Keratinocyte (primary cell): ENCODE measurements at regions not wholly inside any gene's neighbourhood (a gene's known extent, or its start where the extent isn't known, plus 50 kb on each side); places are given as distances from the start of the nearest gene placed in this dataset.

Experiments
- DNase-seq: peaks from one replicate; pipeline ENCODE4 v3.0.0-alpha.2; 2011; ENCODE audit warnings: low read depth, missing footprints, low spot score
- FAIRE-seq: peaks from 2 replicates; lab custom pipeline; 2011; peaks lifted over from hg19 to GRCh38; lab: Jason Lieb, UNC
- H2AFZ ChIP-seq: 2 replicates; pipeline ENCODE4 v1.6.0; 2012; ENCODE audit warnings: low read length, control low read depth, inconsistent platforms; ENCODE audit not compliant: control insufficient read depth
- H3K27ac ChIP-seq: 2 replicates; pipeline ENCODE4 v1.5.1; 2011; ENCODE audit warnings: low read length; ENCODE audit not compliant: control insufficient read depth, insufficient read depth
- H3K27me3 ChIP-seq: 3 replicates; pipeline ENCODE4 v1.6.0; 2011; ENCODE audit warnings: low read length; ENCODE audit not compliant: control insufficient read depth, insufficient read depth; ENCODE audit errors: extremely low read depth
- H3K36me3 ChIP-seq, 2 experiments: 2 replicates in 1 of 2; 3 replicates in 1 of 2; pipeline ENCODE4 v1.5.1; 2011; ENCODE audit warnings: low read length in 2 of 2, mild to moderate bottlenecking in 1 of 2; ENCODE audit not compliant: control insufficient read depth in 2 of 2, insufficient read depth in 2 of 2; ENCODE audit errors: extremely low read depth in 1 of 2
- H3K4me1 ChIP-seq: 3 replicates; pipeline ENCODE4 v1.5.1; 2011; ENCODE audit warnings: low read length; ENCODE audit not compliant: control insufficient read depth, insufficient read depth; ENCODE audit errors: extremely low read depth
- H3K4me2 ChIP-seq: 3 replicates; pipeline ENCODE4 v1.6.0; 2011; ENCODE audit warnings: low read depth, low read length; ENCODE audit not compliant: control insufficient read depth, insufficient read depth; ENCODE audit errors: extremely low read depth
- H3K4me3 ChIP-seq, 3 experiments: fragments of 200-600 bp in 1 of 3; sonication (generic) in 1 of 3; 2 replicates in 2 of 3; 3 replicates in 1 of 3; pipeline ENCODE4 v1.5.1; 2011 to 2016; ENCODE audit warnings: low read length in 3 of 3, mild to moderate bottlenecking in 3 of 3, control low read depth in 2 of 3, inconsistent platforms in 1 of 3, low read depth in 1 of 3, mixed read lengths in 1 of 3, mixed run types in 1 of 3, moderate library complexity in 1 of 3; ENCODE audit not compliant: control insufficient read depth in 2 of 3, insufficient read depth in 2 of 3; ENCODE audit errors: extremely low read depth in 1 of 3
- H3K79me2 ChIP-seq: 2 replicates; pipeline ENCODE4 v1.6.0; 2012; ENCODE audit warnings: low read length; ENCODE audit not compliant: control insufficient read depth, insufficient read depth
- H3K9ac ChIP-seq: 3 replicates; pipeline ENCODE4 v1.6.0; 2011; ENCODE audit warnings: low read length; ENCODE audit not compliant: control insufficient read depth, insufficient read depth; ENCODE audit errors: extremely low read depth
- H3K9me1 ChIP-seq: 3 replicates; pipeline ENCODE4 v1.6.0; 2011; ENCODE audit warnings: low read length; ENCODE audit not compliant: control insufficient read depth, insufficient read depth; ENCODE audit errors: extremely low read depth
- H3K9me3 ChIP-seq: 2 replicates; pipeline ENCODE4 v1.5.1; 2012; ENCODE audit warnings: low read depth, low read length; ENCODE audit not compliant: control insufficient read depth
- H4K20me1 ChIP-seq: 3 replicates; pipeline ENCODE4 v1.6.0; 2011; ENCODE audit warnings: low read length; ENCODE audit not compliant: control insufficient read depth, insufficient read depth; ENCODE audit errors: extremely low read depth
- EZH2 ChIP-seq: IDR thresholded peaks from one replicate; pipeline ENCODE4 v1.6.1; 2012; ENCODE audit warnings: inconsistent platforms, mild to moderate bottlenecking, low read length, moderate library complexity
- dilution Hi-C: fragments of 300-500 bp; cut with MboI; formaldehyde crosslinking; loops from one replicate; pipeline ENCODE4 v1.7.0; 2020; ENCODE audit warnings: low sequenced_read_pairs; ENCODE audit not compliant: extremely low pct_ligation_motif_present
- TF ChIP-seq, protein P1 (sequence below), 3 experiments: IDR thresholded peaks in 1 of 3; conservative IDR thresholded peaks in 1 of 3; optimal IDR thresholded peaks in 1 of 3; 2 replicates in 2 of 3; 3 replicates in 1 of 3; pipeline versions ENCODE3 to v1.5.1; 2011; ENCODE audit warnings: low read length in 3 of 3, mild to moderate bottlenecking in 3 of 3, moderate library complexity in 2 of 3, control low read depth in 1 of 3, inconsistent platforms in 1 of 3; ENCODE audit not compliant: insufficient read depth in 2 of 3; ENCODE audit errors: extremely low read depth in 1 of 3

DNA sequence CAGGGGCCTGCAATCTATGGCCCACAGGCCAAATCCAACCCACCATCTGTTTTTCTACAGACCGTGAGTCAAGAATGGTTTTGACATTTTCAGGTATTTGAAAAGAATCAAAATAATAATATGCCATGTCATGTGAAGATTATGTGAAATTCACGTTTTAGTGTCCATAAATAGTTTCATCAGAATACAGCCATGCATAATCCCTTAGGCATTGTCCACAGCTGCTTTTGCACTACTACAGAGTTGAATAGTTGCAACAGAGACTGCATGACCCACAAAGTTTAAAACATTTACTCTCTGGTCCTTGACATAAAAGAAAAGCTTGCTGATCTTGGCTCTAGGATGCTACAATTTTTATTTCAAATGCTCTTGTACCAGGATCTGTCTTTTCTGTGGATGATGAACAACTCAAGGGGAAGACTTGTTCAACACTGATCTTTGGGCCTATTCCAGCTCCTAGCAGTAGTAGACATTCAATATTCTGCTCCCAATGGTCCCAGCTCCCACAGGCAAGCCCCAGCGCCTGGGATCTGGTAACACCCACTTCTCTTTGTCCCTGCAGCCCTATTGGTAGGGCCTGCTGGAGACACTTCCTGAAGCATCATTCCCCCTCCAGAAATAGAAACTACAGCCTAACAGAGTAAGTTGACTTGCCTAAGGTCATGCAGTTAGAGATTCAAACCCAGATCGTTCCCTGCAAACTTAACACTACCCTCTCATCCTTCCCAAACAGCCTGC lies 76.9 kb downstream of the MRPL46 start:
- H3K27ac ChIP-seq: no peak overlapping the region
- TF ChIP-seq, protein P1, sequence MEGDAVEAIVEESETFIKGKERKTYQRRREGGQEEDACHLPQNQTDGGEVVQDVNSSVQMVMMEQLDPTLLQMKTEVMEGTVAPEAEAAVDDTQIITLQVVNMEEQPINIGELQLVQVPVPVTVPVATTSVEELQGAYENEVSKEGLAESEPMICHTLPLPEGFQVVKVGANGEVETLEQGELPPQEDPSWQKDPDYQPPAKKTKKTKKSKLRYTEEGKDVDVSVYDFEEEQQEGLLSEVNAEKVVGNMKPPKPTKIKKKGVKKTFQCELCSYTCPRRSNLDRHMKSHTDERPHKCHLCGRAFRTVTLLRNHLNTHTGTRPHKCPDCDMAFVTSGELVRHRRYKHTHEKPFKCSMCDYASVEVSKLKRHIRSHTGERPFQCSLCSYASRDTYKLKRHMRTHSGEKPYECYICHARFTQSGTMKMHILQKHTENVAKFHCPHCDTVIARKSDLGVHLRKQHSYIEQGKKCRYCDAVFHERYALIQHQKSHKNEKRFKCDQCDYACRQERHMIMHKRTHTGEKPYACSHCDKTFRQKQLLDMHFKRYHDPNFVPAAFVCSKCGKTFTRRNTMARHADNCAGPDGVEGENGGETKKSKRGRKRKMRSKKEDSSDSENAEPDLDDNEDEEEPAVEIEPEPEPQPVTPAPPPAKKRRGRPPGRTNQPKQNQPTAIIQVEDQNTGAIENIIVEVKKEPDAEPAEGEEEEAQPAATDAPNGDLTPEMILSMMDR (optimal IDR thresholded peaks at IDR 0.05 in 1 of 3, IDR thresholded peaks at IDR 0.05 in 1 of 3, conservative IDR thresholded peaks at IDR 0.05 in 1 of 3; ENCODE audit: extremely low read depth in 1 of 3, insufficient read depth in 2 of 3, low read length in 3 of 3): no peak
- no peak for TF ChIP-seq EZH2
- no peak overlapping the region for H3K9ac ChIP-seq
- no peak overlapping the region for H2AFZ ChIP-seq
- H3K4me3 ChIP-seq: no peak overlapping the region
- no peaks in the 10 kb centered on the region for H3K9me1 ChIP-seq
- FAIRE-seq (no peak), DNase-seq (no peak)
- no peaks in the 10 kb centered on the region for H3K27me3 ChIP-seq
- H3K4me2 ChIP-seq: no peak overlapping the region
- H3K79me2 ChIP-seq: no peaks in the 10 kb centered on the region
- H3K4me1 ChIP-seq: no peaks in the 10 kb centered on the region
- dilution Hi-C loops: no loop called here
- no peaks in the 10 kb centered on the region for H3K9me3 ChIP-seq
- H4K20me1 ChIP-seq: no peaks in the 10 kb centered on the region
- no peaks in the 10 kb centered on the region for H3K36me3 ChIP-seq

- H3K4me1 ChIP-seq: no peaks in the 10 kb centered on the region
- dilution Hi-C loops: no loop called here
Observed at GRCh38 chr15:88389120-88389519, 78.1 kb downstream of the MRPL46 start.

More at GRCh38 chr15:88389120-88389519, 78.1 kb downstream of the MRPL46 start:
- no peak for FAIRE-seq
- Histone ChIP-seq H4K20me1 (no peaks in the 10 kb centered on the region), H3K36me3 (no peaks in the 10 kb centered on the region), H3K27ac (no peak overlapping the region), H3K4me3 (no peak overlapping the region), H2AFZ (no peak overlapping the region), H3K9ac (no peak overlapping the region), H3K79me2 (no peaks in the 10 kb centered on the region), H3K4me2 (no peak overlapping the region), H3K9me1 (no peaks in the 10 kb centered on the region), H3K27me3 (no peaks in the 10 kb centered on the region), H3K9me3 (no peaks in the 10 kb centered on the region)
- no peak for DNase-seq
- TF ChIP-seq EZH2: no peak
- TF ChIP-seq, protein P1 (optimal IDR thresholded peaks at IDR 0.05 in 1 of 3, IDR thresholded peaks at IDR 0.05 in 1 of 3, conservative IDR thresholded peaks at IDR 0.05 in 1 of 3; ENCODE audit: extremely low read depth in 1 of 3, insufficient read depth in 2 of 3, low read length in 3 of 3): no peak
